Erythroblast (primary cell): ENCODE measurements at regions not wholly inside any gene's neighbourhood (a gene's known extent, or its start where the extent isn't known, plus 50 kb on each side); places are given as distances from the start of the nearest gene placed in this dataset.

Experiments
- GATA1 ChIP-seq: IDR thresholded peaks from 2 replicates; pipeline ENCODE4 v1.6.1; 2011; ENCODE audit warnings: low read depth, mild to moderate bottlenecking, control low read depth, low read length, moderate library complexity
- POLR2A ChIP-seq: IDR thresholded peaks from 2 replicates; pipeline ENCODE4 v1.6.1; 2011; ENCODE audit warnings: mild to moderate bottlenecking, low read length

GRCh38 chr7:98515201-98515600 is 101.9 kb upstream of the NPTX2 start:
- no peak for TF ChIP-seq POLR2A
- TF ChIP-seq GATA1: no peak
